ENCODE measurements at regions not wholly inside any gene's neighbourhood (a gene's known extent, or its start where the extent isn't known, plus 50 kb on each side); places are given as distances from the start of the nearest gene placed in this dataset.

DNA sequence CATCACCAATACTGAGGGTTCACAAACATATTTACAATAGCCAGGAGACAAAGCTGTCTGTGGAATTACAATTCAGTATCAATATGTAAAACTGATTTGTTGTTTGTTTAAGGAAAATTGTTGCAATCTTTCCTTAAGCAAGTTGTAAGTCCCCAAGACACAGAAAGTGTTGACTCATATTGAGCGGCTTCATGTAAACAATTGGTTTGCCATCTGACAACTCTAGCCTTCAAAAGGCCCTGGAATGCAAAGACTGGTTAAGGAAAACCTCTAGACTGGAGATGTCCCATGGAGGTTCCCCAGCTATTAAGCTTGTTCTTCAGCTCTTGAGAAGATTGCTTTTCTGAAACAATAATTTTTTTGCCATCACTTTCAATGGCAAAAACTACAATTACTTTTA lies 283.7 kb upstream of the PROK2 start:
- no peak for FAIRE-seq
- 47% methylated on average over 1 of the region's 1 CpG for WGBS (ENCODE audit: missing lambda C conversion rate)
- Histone ChIP-seq H3K27ac (no peak overlapping the region), H3K4me1 (no peaks in the 10 kb centered on the region), H3K4me3 (no peak overlapping the region), H3K4me2 (no peak overlapping the region), H3K9me3 (no peaks in the 10 kb centered on the region)
- no peak for DNase-seq (ENCODE audit: low read depth in 1 of 2, low spot score in 1 of 2)
- ATAC-seq: no peak
- TF ChIP-seq, protein P1, sequence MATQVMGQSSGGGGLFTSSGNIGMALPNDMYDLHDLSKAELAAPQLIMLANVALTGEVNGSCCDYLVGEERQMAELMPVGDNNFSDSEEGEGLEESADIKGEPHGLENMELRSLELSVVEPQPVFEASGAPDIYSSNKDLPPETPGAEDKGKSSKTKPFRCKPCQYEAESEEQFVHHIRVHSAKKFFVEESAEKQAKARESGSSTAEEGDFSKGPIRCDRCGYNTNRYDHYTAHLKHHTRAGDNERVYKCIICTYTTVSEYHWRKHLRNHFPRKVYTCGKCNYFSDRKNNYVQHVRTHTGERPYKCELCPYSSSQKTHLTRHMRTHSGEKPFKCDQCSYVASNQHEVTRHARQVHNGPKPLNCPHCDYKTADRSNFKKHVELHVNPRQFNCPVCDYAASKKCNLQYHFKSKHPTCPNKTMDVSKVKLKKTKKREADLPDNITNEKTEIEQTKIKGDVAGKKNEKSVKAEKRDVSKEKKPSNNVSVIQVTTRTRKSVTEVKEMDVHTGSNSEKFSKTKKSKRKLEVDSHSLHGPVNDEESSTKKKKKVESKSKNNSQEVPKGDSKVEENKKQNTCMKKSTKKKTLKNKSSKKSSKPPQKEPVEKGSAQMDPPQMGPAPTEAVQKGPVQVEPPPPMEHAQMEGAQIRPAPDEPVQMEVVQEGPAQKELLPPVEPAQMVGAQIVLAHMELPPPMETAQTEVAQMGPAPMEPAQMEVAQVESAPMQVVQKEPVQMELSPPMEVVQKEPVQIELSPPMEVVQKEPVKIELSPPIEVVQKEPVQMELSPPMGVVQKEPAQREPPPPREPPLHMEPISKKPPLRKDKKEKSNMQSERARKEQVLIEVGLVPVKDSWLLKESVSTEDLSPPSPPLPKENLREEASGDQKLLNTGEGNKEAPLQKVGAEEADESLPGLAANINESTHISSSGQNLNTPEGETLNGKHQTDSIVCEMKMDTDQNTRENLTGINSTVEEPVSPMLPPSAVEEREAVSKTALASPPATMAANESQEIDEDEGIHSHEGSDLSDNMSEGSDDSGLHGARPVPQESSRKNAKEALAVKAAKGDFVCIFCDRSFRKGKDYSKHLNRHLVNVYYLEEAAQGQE (IDR thresholded peaks at IDR 0.05): no peak
- TF ChIP-seq FOSL2 (IDR thresholded peaks at IDR 0.05) (no peak), FOSL2 (CRISPR knock-in tag; IDR thresholded peaks at IDR 0.05) (no peak), NPAS2 (CRISPR knock-in tag; IDR thresholded peaks at IDR 0.05; ENCODE audit: borderline replicate concordance) (no peak), ZNF302 (CRISPR knock-in tag; IDR thresholded peaks at IDR 0.05) (no peak), GATA3 (IDR thresholded peaks at IDR 0.05; ENCODE audit: borderline replicate concordance) (no peak), MAFK (IDR thresholded peaks at IDR 0.05; ENCODE audit: partially characterized antibody) (no peak), ZFP36 (IDR thresholded peaks at IDR 0.05; ENCODE audit: borderline replicate concordance, partially characterized antibody) (no peak), POLR2A (IDR thresholded peaks at IDR 0.05; ENCODE audit: low read length) (no peak)
- POLR2A ChIA-PET: no interaction called here
- CTCF ChIA-PET: no interaction called here

- Histone ChIP-seq H3K4me1 (no peaks in the 10 kb centered on the region), H3K4me2 (no peak overlapping the region), H3K9me3 (no peaks in the 10 kb centered on the region), H3K4me3 (no peak overlapping the region), H3K27ac (no peak overlapping the region)
- ATAC-seq (no peak), FAIRE-seq (no peak), DNase-seq (ENCODE audit: low read depth in 1 of 2, low spot score in 1 of 2) (no peak)
- WGBS (ENCODE audit: missing lambda C conversion rate): 3% methylated on average over 1 of the region's 1 CpG
- POLR2A ChIA-PET: no interaction called here
- CTCF ChIA-PET: interaction anchor here (0.6 kb wide), 1 partner anchor 537 kb away, joined by 3 read pairs; no protein-coding TSS in a partner anchor
- TF ChIP-seq ELK1 (IDR thresholded peaks at IDR 0.05; ENCODE audit: low read depth, low read length) (no peak), CHD4 (IDR thresholded peaks at IDR 0.05; ENCODE audit: borderline replicate concordance) (no peak), BCL3 (IDR thresholded peaks at IDR 0.05) (no peak), POLR2AphosphoS2 (conservative IDR thresholded peaks at IDR 0.05; ENCODE audit: low read length) (no peak), CEBPB (IDR thresholded peaks at IDR 0.05) (no peak), HOXA7 (CRISPR knock-in tag; IDR thresholded peaks at IDR 0.05) (no peak), ESRRA (IDR thresholded peaks at IDR 0.05; ENCODE audit: borderline replicate concordance, low read length) (no peak), ZSCAN20 (CRISPR knock-in tag; IDR thresholded peaks at IDR 0.05) (no peak)
These were observed 282.8 kb upstream of the PROK2 start for GRCh38 chr3:72067721-72068120.

- FAIRE-seq (no peak), ATAC-seq (no peak), DNase-seq (ENCODE audit: low read depth in 1 of 2, low spot score in 1 of 2) (no peak)
- Histone ChIP-seq H3K4me3 (no peak overlapping the region), H3K4me2 (no peak overlapping the region), H3K4me1 (no peaks in the 10 kb centered on the region), H3K27ac (no peak overlapping the region), H3K9me3 (no peaks in the 10 kb centered on the region)
- CTCF ChIA-PET: interaction anchor here (0.6 kb wide), 1 partner anchor 14 kb away, joined by 3 read pairs; no protein-coding TSS in a partner anchor
- 12% methylated on average over 5 of the region's 5 CpGs for WGBS (ENCODE audit: missing lambda C conversion rate)
- POLR2A ChIA-PET: no interaction called here
- no peak for TF ChIP-seq NR3C1 (IDR thresholded peaks at IDR 0.05)
- TF ChIP-seq, protein P2, sequence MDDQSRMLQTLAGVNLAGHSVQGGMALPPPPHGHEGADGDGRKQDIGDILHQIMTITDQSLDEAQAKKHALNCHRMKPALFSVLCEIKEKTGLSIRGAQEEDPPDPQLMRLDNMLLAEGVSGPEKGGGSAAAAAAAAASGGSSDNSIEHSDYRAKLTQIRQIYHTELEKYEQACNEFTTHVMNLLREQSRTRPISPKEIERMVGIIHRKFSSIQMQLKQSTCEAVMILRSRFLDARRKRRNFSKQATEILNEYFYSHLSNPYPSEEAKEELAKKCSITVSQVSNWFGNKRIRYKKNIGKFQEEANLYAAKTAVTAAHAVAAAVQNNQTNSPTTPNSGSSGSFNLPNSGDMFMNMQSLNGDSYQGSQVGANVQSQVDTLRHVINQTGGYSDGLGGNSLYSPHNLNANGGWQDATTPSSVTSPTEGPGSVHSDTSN (IDR thresholded peaks at IDR 0.05): no peak
- no peak for TF ChIP-seq CHD2 (IDR thresholded peaks at IDR 0.05; ENCODE audit: low read length, partially characterized antibody)
- no peak for TF ChIP-seq SREBF2 (IDR thresholded peaks at IDR 0.05)
- TF ChIP-seq BHLHE40 (IDR thresholded peaks at IDR 0.05; ENCODE audit: low read depth, low read length): no peak
- TF ChIP-seq HOXB5 (CRISPR knock-in tag; IDR thresholded peaks at IDR 0.05): no peak
- no peak for TF ChIP-seq NPAS2 (CRISPR knock-in tag; IDR thresholded peaks at IDR 0.05; ENCODE audit: borderline replicate concordance)
- TF ChIP-seq ZC3H11A (IDR thresholded peaks at IDR 0.05): no peak
- TF ChIP-seq, protein P3, sequence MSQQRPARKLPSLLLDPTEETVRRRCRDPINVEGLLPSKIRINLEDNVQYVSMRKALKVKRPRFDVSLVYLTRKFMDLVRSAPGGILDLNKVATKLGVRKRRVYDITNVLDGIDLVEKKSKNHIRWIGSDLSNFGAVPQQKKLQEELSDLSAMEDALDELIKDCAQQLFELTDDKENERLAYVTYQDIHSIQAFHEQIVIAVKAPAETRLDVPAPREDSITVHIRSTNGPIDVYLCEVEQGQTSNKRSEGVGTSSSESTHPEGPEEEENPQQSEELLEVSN (IDR thresholded peaks at IDR 0.05; ENCODE audit: borderline replicate concordance, low read depth): no peak
- no peak for TF ChIP-seq MAFK (IDR thresholded peaks at IDR 0.05; ENCODE audit: partially characterized antibody)
These were observed 281.1 kb upstream of the PROK2 start for GRCh38 chr3:72065872-72066641.
